Endodermal cell (in vitro differentiated cells): ENCODE measurements at regions not wholly inside any gene's neighbourhood (a gene's known extent, or its start where the extent isn't known, plus 50 kb on each side); places are given as distances from the start of the nearest gene placed in this dataset.

Experiments
- DNase-seq: peaks from one replicate; pipeline ENCODE4 v3.0.0-alpha.2; 2017
- H3K27ac ChIP-seq: 2 replicates; pipeline ENCODE4 v1.5.1; 2013; ENCODE audit warnings: mild to moderate bottlenecking, low read depth, low read length, moderate library complexity
- H3K27me3 ChIP-seq: 2 replicates; pipeline ENCODE4 v1.6.1; 2013; ENCODE audit warnings: mild to moderate bottlenecking, low read length, moderate library complexity; ENCODE audit not compliant: insufficient read depth, control insufficient read depth, poor library complexity, severe bottlenecking
- H3K36me3 ChIP-seq: 2 replicates; pipeline ENCODE4 v1.7.0; 2013; ENCODE audit warnings: mild to moderate bottlenecking, low read length, moderate library complexity; ENCODE audit not compliant: control insufficient read depth, insufficient read depth
- H3K4me1 ChIP-seq: one replicate; pipeline ENCODE4 v1.7.0; 2013; ENCODE audit warnings: low read length; ENCODE audit not compliant: control insufficient read depth, insufficient read depth
- H3K4me3 ChIP-seq: 2 replicates; pipeline ENCODE4 v1.5.1; 2013; ENCODE audit warnings: mild to moderate bottlenecking, low read length, moderate library complexity
- H3K9ac ChIP-seq: 2 replicates; pipeline ENCODE4 v1.6.1; 2013; ENCODE audit warnings: mild to moderate bottlenecking, low read length, moderate library complexity; ENCODE audit not compliant: poor library complexity, severe bottlenecking; ENCODE audit errors: extremely low read depth
- H3K9me3 ChIP-seq: 2 replicates; pipeline ENCODE4 v1.6.1; 2013; ENCODE audit warnings: mild to moderate bottlenecking, low read length, moderate library complexity; ENCODE audit not compliant: control insufficient read depth
- H3K27ac Mint-ChIP-seq: 2 replicates; pipeline ENCODE4 v1.8.0; 2020; ENCODE audit warnings: mixed read lengths
- H3K27me3 Mint-ChIP-seq: 2 replicates; pipeline ENCODE4 v1.8.0; 2021; ENCODE audit warnings: mild to moderate bottlenecking, mixed read lengths; ENCODE audit not compliant: insufficient read depth
- H3K36me3 Mint-ChIP-seq: 2 replicates; pipeline ENCODE4 v1.8.0; 2020; ENCODE audit warnings: low read depth, mixed read lengths
- H3K4me1 Mint-ChIP-seq: 2 replicates; pipeline ENCODE4 v1.8.0; 2020; ENCODE audit warnings: mixed read lengths
- H3K4me3 Mint-ChIP-seq: 2 replicates; pipeline ENCODE4 v1.8.0; 2020; ENCODE audit warnings: mild to moderate bottlenecking, moderate library complexity, mixed read lengths
- H3K9me3 Mint-ChIP-seq: 2 replicates; pipeline ENCODE4 v1.8.0; 2020; ENCODE audit warnings: mild to moderate bottlenecking, mixed read lengths
- WGBS, 2 experiments: methylation state at CpG; one replicate each; pipeline versions ENCODE4 v1.1.5 to v1.1.7; 2013; ENCODE audit warnings: missing lambda C conversion rate in 2 of 2, mixed read lengths in 1 of 2; ENCODE audit not compliant: insufficient coverage in 1 of 2, insufficient read length in 1 of 2; 5-methylcytosine and 5-hydroxymethylcytosine counted together
- TF ChIP-seq, protein P1 (sequence below): fragments of 200-600 bp; sonication (generic); conservative IDR thresholded peaks from 2 replicates; pipeline ENCODE4 v1.5.0; 2021; ENCODE audit warnings: antibody characterized with exemption, mild to moderate bottlenecking

DNA sequence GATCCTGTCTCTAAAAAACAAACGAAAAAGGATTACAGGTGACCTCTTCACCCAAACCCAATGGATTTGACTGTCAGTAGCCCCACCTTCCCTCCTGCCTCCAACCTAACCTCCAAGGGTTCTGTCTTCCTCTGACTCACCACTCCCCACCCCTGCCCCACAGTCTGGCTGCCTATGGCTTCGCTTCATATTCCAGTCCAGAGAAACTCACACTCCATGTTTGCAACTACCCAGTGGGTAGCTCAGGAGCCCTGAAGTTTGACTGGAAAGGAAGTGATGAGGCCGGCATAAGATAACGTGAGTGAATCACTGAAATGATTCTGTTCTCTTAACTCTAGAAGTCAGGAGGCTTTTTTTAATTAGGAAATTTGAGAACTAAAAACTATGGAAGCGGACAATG lies 303.9 kb downstream of the FOXO1 start:
- 94 to 100% methylated on average over 2 to 5 of the region's 5 CpGs for WGBS, 2 experiments
- H3K27me3 ChIP-seq, result no peaks in the 10 kb centered on the region
- H3K4me3 ChIP-seq, result no peak overlapping the region
- DNase-seq, result no peak
- H3K9me3 ChIP-seq, result peaks cover 5% of the 10 kb centered on the region
- Mint-ChIP-seq H3K27me3 (no peaks in the 10 kb centered on the region), H3K36me3 (peaks cover 2% of the 10 kb centered on the region), H3K27ac (no peak overlapping the region), H3K4me3 (no peak overlapping the region), H3K4me1 (peaks cover 10% of the 10 kb centered on the region), H3K9me3 (peaks cover 13% of the 10 kb centered on the region)
- no peaks in the 10 kb centered on the region for H3K4me1 ChIP-seq
- no peak overlapping the region for H3K9ac ChIP-seq
- H3K27ac ChIP-seq, result no peak overlapping the region
- H3K36me3 ChIP-seq, result no peaks in the 10 kb centered on the region
- TF ChIP-seq, protein P1, sequence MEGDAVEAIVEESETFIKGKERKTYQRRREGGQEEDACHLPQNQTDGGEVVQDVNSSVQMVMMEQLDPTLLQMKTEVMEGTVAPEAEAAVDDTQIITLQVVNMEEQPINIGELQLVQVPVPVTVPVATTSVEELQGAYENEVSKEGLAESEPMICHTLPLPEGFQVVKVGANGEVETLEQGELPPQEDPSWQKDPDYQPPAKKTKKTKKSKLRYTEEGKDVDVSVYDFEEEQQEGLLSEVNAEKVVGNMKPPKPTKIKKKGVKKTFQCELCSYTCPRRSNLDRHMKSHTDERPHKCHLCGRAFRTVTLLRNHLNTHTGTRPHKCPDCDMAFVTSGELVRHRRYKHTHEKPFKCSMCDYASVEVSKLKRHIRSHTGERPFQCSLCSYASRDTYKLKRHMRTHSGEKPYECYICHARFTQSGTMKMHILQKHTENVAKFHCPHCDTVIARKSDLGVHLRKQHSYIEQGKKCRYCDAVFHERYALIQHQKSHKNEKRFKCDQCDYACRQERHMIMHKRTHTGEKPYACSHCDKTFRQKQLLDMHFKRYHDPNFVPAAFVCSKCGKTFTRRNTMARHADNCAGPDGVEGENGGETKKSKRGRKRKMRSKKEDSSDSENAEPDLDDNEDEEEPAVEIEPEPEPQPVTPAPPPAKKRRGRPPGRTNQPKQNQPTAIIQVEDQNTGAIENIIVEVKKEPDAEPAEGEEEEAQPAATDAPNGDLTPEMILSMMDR, result no peak

DNA sequence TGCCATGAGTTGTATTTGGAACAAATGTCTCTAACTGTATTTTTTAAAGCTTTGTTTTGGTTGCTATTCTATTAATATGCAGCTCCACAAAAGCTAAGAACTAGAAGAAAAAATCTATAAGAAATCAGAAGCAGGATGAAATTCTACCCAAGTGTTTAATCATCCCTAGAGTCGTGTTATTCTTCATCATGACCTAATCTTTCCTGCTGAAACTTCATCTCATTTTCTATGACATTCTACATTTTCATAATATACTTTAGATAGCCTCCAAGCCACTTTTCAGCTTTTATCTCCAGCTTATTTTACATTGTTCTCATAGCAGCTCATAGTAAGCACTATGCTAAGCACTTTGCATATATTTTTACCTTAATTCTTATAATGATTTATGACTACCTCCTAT lies 302.8 kb downstream of the FOXO1 start:
- Mint-ChIP-seq H3K4me3 (no peak overlapping the region), H3K27me3 (no peaks in the 10 kb centered on the region), H3K27ac (no peak overlapping the region), H3K4me1 (peaks cover 10% of the 10 kb centered on the region), H3K9me3 (peaks cover 13% of the 10 kb centered on the region), H3K36me3 (peaks cover 2% of the 10 kb centered on the region)
- WGBS, 2 experiments, result 71 to 84% methylated on average over 1 of the region's 1 CpG
- Histone ChIP-seq H3K4me1 (peaks cover 4% of the 10 kb centered on the region), H3K36me3 (no peaks in the 10 kb centered on the region), H3K9ac (no peak overlapping the region), H3K9me3 (peaks cover 5% of the 10 kb centered on the region), H3K4me3 (no peak overlapping the region), H3K27me3 (no peaks in the 10 kb centered on the region), H3K27ac (no peak overlapping the region)
- DNase-seq, result no peak
- TF ChIP-seq, protein P1, result no peak

DNA sequence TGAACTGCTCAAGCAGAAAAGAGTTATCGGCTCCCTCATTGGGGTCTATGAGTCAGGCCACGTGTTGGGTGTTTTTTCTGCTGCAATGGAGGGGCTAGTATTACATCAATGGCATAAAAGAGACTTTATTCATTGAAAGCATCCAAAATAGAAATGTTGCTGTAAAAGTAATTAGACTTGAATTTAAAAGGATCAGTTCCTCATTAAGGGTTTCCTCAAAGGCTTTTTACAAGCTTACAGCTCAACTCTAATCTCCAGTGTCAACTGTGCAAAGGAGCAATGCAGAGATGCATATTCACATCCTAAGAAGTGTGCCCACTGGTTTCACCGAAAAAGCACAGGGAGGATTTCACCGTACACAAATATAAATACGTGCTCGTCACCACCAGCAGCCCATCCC lies 300.3 kb downstream of the FOXO1 start:
- H3K27ac Mint-ChIP-seq, result no peak overlapping the region
- Histone ChIP-seq H3K4me1 (peaks cover 4% of the 10 kb centered on the region), H3K27ac (no peak overlapping the region), H3K27me3 (no peaks in the 10 kb centered on the region), H3K4me3 (no peak overlapping the region), H3K9ac (no peak overlapping the region), H3K9me3 (peaks cover 5% of the 10 kb centered on the region), H3K36me3 (no peaks in the 10 kb centered on the region)
- H3K4me3 Mint-ChIP-seq, result no peak overlapping the region
- peaks cover 11% of the 10 kb centered on the region for H3K9me3 Mint-ChIP-seq
- H3K27me3 Mint-ChIP-seq, result no peaks in the 10 kb centered on the region
- no peak for DNase-seq
- 96 to 100% methylated on average over 1 to 6 of the region's 6 CpGs for WGBS, 2 experiments
- TF ChIP-seq, protein P1, result no peak
- peaks cover 2% of the 10 kb centered on the region for H3K36me3 Mint-ChIP-seq
- H3K4me1 Mint-ChIP-seq, result peaks cover 10% of the 10 kb centered on the region
